CD4-positive, alpha-beta T cell (primary cell): ENCODE measurements at regions not wholly inside any gene's neighbourhood (a gene's known extent, or its start where the extent isn't known, plus 50 kb on each side); places are given as distances from the start of the nearest gene placed in this dataset.

Experiments
- ATAC-seq: fragments of 200-7000 bp; cut with Tn5 transposase; one replicate; pipeline ENCODE4 v1.10.0; 2022; ENCODE audit warnings: mild to moderate bottlenecking; ENCODE audit not compliant: poor library complexity
- CTCF ChIA-PET: fragments of 350-600 bp; sonication (Branson Sonifier 250); formaldehyde crosslinking; loops from one replicate; lab custom pipeline; 2021; ENCODE audit warnings: antibody characterized with exemption, inconsistent platforms; lab: Charles Lee
- POLR2A ChIA-PET: fragments of 350-600 bp; sonication (Branson Sonifier 250); formaldehyde crosslinking; loops from one replicate; lab custom pipeline; 2021; ENCODE audit warnings: antibody characterized with exemption, inconsistent platforms; lab: Charles Lee
- DNase-seq, 14 experiments: peaks; one replicate each; pipeline ENCODE4 v3.0.0-alpha.2; 2013 to 2020; ENCODE audit warnings: mixed read lengths in 2 of 14
- H3K27ac ChIP-seq, 2 donors: one replicate each; pipeline versions ENCODE4 v1.5.1 to v1.7.0; 2013; ENCODE audit warnings: low read length in 2 of 2, low read depth in 1 of 2, mild to moderate bottlenecking in 1 of 2
- H3K27me3 ChIP-seq, 2 experiments: 1 replicate in 1 of 2; 2 replicates in 1 of 2; pipeline versions ENCODE4 v1.6.1 to v1.7.0; 2013; ENCODE audit warnings: low read length in 2 of 2, control low read depth in 1 of 2, mild to moderate bottlenecking in 1 of 2, moderate library complexity in 1 of 2; ENCODE audit not compliant: insufficient read depth in 2 of 2, control insufficient read depth in 1 of 2
- H3K36me3 ChIP-seq: one replicate; pipeline ENCODE4 v1.6.1; 2013; ENCODE audit warnings: low read length, control low read depth; ENCODE audit not compliant: insufficient read depth
- H3K4me1 ChIP-seq: one replicate; pipeline ENCODE4 v1.6.1; 2013; ENCODE audit warnings: low read length, control low read depth; ENCODE audit not compliant: insufficient read depth
- H3K4me3 ChIP-seq: one replicate; pipeline ENCODE4 v1.5.1; 2013; ENCODE audit warnings: mild to moderate bottlenecking, low read length, moderate library complexity
- H3K9me3 ChIP-seq, 2 experiments: 1 replicate in 1 of 2; 2 replicates in 1 of 2; pipeline versions ENCODE4 v1.6.1 to v1.7.0; 2013; ENCODE audit warnings: low read length in 2 of 2, mild to moderate bottlenecking in 2 of 2, control low read depth in 1 of 2, moderate library complexity in 1 of 2; ENCODE audit not compliant: control insufficient read depth in 1 of 2, insufficient read depth in 1 of 2
- H3K27ac Mint-ChIP-seq: one replicate; pipeline ENCODE4 v1.8.0; 2020; ENCODE audit warnings: mixed read lengths
- H3K27me3 Mint-ChIP-seq: one replicate; pipeline ENCODE4 v1.8.0; 2021; ENCODE audit warnings: mixed read lengths
- H3K36me3 Mint-ChIP-seq: one replicate; pipeline ENCODE4 v1.8.0; 2021; ENCODE audit warnings: low read depth, mixed read lengths
- H3K4me1 Mint-ChIP-seq: one replicate; pipeline ENCODE4 v1.8.0; 2021; ENCODE audit warnings: low read depth, mixed read lengths
- H3K4me3 Mint-ChIP-seq: one replicate; pipeline ENCODE4 v1.8.0; 2020; ENCODE audit warnings: mild to moderate bottlenecking, mixed read lengths
- H3K9me3 Mint-ChIP-seq: one replicate; pipeline ENCODE4 v1.8.0; 2020; ENCODE audit warnings: mixed read lengths
- intact Hi-C, 2 experiments: fragments of 100-400 bp; cut with DNase I in 1 of 2; cut with micrococcal nuclease in 1 of 2; formaldehyde crosslinking; loops; one replicate each; pipeline versions ENCODE4 v1.15.1 to v1.9.0; 2023 to 2025; cut with DNase I, micrococcal nuclease
- TF ChIP-seq, protein P1 (sequence below): fragments of 200-600 bp; IDR thresholded peaks from one replicate; pipeline ENCODE4 v1.8.0; 2022; ENCODE audit warnings: antibody characterized with exemption, mild to moderate bottlenecking

DNA sequence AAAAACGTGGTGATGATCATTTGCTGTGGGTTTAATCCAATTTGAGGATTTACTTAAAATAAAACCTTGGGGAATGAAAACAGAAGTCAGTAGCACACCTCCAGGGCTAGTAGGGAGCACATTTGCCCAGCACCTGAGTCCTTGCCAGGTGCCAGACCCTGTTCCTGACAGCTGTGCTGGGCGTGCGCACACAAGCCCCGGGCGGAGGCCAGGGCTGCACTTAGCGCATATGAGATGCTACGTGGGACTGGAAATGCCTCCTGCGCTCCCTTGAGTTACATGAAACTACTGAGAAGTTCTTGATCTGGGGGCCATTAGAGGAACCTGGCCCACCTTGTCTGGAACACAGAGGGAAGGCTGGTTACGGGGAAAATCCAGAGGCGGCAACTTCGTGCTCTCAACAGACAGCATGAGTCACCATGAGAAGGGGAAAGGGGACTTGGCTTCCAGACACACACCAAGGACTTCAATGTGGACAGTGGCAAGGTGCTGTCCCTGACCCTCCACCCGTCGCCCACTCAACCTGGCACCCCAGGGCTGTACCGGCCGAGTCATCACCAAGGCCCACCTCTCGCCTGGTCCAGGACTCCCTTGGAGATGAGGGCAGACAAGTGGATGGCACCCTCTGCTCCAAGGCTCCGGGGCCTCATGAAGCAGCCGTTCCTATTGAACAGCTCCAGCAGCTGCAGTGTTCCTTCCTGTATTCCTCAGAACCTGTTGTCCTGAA is 1468.6 kb downstream of the BRD1 start:
- no peak for ATAC-seq
- H3K36me3 ChIP-seq, result no peaks in the 10 kb centered on the region
- Mint-ChIP-seq H3K27me3 (peaks cover 7% of the 10 kb centered on the region), H3K4me3 (no peak overlapping the region), H3K36me3 (no peaks in the 10 kb centered on the region), H3K4me1 (no peaks in the 10 kb centered on the region), H3K9me3 (no peaks in the 10 kb centered on the region), H3K27ac (no peak overlapping the region)
- DNase-seq, result no peak
- ChIA-PET POLR2A (no interaction called here), CTCF (no interaction called here)
- peaks cover 0 to 12% of the 10 kb centered on the region in 2 experiments for H3K9me3 ChIP-seq
- TF ChIP-seq, protein P1, sequence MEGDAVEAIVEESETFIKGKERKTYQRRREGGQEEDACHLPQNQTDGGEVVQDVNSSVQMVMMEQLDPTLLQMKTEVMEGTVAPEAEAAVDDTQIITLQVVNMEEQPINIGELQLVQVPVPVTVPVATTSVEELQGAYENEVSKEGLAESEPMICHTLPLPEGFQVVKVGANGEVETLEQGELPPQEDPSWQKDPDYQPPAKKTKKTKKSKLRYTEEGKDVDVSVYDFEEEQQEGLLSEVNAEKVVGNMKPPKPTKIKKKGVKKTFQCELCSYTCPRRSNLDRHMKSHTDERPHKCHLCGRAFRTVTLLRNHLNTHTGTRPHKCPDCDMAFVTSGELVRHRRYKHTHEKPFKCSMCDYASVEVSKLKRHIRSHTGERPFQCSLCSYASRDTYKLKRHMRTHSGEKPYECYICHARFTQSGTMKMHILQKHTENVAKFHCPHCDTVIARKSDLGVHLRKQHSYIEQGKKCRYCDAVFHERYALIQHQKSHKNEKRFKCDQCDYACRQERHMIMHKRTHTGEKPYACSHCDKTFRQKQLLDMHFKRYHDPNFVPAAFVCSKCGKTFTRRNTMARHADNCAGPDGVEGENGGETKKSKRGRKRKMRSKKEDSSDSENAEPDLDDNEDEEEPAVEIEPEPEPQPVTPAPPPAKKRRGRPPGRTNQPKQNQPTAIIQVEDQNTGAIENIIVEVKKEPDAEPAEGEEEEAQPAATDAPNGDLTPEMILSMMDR, result no peak
- no peaks in the 10 kb centered on the region for H3K4me1 ChIP-seq
- no peak overlapping the region for H3K27ac ChIP-seq
- no peak overlapping the region for H3K4me3 ChIP-seq
- intact Hi-C loops, result no loop called here
- H3K27me3 ChIP-seq, result peaks cover 0 to 2% of the 10 kb centered on the region in 2 experiments

DNA sequence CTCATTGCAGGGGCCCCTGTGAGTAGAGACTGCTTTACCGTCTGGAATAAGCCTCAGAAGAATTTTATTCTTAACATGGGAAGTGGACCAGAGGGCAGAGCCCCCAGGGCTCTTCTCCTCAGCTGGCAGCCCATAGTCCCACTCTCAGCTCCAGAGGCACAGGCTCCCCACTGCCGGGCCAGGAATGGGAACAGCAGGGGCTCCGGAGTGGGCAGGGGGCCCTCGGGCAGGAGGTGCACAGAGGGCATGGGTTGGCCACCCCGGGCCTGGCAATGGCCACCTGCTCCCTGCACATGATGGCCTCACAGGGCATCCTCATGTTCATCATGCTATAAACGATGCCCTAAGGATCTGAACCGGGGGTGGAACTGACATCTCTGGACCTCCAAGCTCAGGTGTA is 1469.7 kb downstream of the BRD1 start:
- intact Hi-C loops, result no loop called here
- Histone ChIP-seq H3K4me3 (no peak overlapping the region), H3K27ac (no peak overlapping the region), H3K36me3 (no peaks in the 10 kb centered on the region), H3K4me1 (no peaks in the 10 kb centered on the region), H3K27me3 (peaks cover 0 to 2% of the 10 kb centered on the region in 2 experiments), H3K9me3 (peaks cover 0 to 16% of the 10 kb centered on the region in 2 experiments)
- peaks cover 7% of the 10 kb centered on the region for H3K27me3 Mint-ChIP-seq
- no peaks in the 10 kb centered on the region for H3K4me1 Mint-ChIP-seq
- no peak overlapping the region for H3K4me3 Mint-ChIP-seq
- ChIA-PET CTCF (no interaction called here), POLR2A (no interaction called here)
- no peak for DNase-seq
- no peaks in the 10 kb centered on the region for H3K36me3 Mint-ChIP-seq
- TF ChIP-seq, protein P1, result no peak
- H3K9me3 Mint-ChIP-seq, result no peaks in the 10 kb centered on the region
- no peak overlapping the region for H3K27ac Mint-ChIP-seq
- ATAC-seq, result no peak

GRCh38 chr22:48357196-48357595 is 1470.5 kb downstream of the BRD1 start:
- DNase-seq (no peak), ATAC-seq (no peak)
- ChIA-PET CTCF (no interaction called here), POLR2A (no interaction called here)
- H3K27me3 Mint-ChIP-seq, result peaks cover 7% of the 10 kb centered on the region
- H3K4me3 Mint-ChIP-seq, result no peak overlapping the region
- TF ChIP-seq, protein P1, result no peak
- no peak overlapping the region for H3K4me3 ChIP-seq
- no peak overlapping the region for H3K27ac ChIP-seq
- no peaks in the 10 kb centered on the region for H3K36me3 Mint-ChIP-seq
- H3K4me1 ChIP-seq, result no peaks in the 10 kb centered on the region
- no peaks in the 10 kb centered on the region for H3K9me3 Mint-ChIP-seq
- no peaks in the 10 kb centered on the region for H3K4me1 Mint-ChIP-seq
- intact Hi-C loops, result no loop called here
- H3K36me3 ChIP-seq, result no peaks in the 10 kb centered on the region
- H3K27me3 ChIP-seq, result peaks cover 0 to 2% of the 10 kb centered on the region in 2 experiments
- no peak overlapping the region for H3K27ac Mint-ChIP-seq
- H3K9me3 ChIP-seq, result peaks cover 0 to 22% of the 10 kb centered on the region in 2 experiments
